DMS114 treated with DMSO at 0.1 percent for 48 hours (cell line): ENCODE measurements at regions not wholly inside any gene's neighbourhood (a gene's known extent, or its start where the extent isn't known, plus 50 kb on each side); places are given as distances from the start of the nearest gene placed in this dataset.
"Not testable (repeated sequence)": the region's sequence is repeated elsewhere in the genome, so short reads cannot be mapped to it uniquely, and the experiment has no call there.

ENCODE experiments used
- DNase-seq: peaks from one replicate; lab custom pipeline; 2025; ENCODE audit not compliant: unreplicated experiment; lab: John Stamatoyannopoulos, UW

GRCh38 chr1:192418552-192419285 lies 101.9 kb downstream of the RGS21 start:
- DNase-seq, result no peak

DNA sequence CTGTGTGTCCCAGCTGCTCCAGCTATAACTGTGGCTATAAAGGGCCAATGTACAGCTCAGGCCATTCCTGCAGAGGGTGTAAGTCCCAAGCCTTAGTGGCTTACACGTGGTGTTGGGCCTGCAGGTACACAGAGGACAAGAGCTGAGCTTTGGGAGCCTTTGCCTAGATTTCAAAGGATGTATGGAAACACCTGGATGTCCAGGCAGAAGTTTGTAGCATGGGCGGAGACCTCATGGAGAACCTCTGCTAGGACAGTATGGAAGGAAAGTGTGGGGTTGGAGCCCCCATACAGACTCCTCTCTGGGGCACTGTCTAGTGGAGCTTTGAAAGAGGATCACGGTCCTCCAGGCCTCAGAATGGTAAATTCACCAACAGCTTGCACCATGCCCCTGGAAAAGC lies 113.9 kb downstream of the RGS21 start:
- no peak for DNase-seq

GRCh38 chr1:192435704-192436103 lies 118.9 kb downstream of the RGS21 start:
- no peak for DNase-seq

GRCh38 chr1:192436441-192437078 lies 119.8 kb downstream of the RGS21 start:
- DNase-seq, result no peak

DNA sequence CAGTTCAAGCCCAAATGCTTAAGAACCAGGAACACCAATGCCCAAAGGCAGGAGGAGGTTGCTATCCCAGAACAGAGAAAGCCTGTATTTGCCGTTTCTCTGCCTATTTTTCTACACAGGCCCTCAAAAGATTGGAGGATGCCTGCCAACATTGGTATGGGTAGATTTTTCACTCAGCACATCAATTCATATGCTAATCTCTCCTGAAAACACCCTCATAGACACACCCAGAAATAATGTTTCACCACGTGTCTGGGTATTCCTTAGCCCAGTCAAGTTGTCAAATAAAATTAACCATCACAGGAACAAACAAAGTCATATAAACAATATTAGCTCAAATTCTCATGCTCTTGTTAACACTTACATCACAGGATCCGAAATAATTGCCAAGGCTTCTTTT lies 121.9 kb downstream of the RGS21 start:
- DNase-seq, result no peak

- DNase-seq, result no peak
Measured at GRCh38 chr1:192439373-192440025, 122.7 kb downstream of the RGS21 start.

DNA sequence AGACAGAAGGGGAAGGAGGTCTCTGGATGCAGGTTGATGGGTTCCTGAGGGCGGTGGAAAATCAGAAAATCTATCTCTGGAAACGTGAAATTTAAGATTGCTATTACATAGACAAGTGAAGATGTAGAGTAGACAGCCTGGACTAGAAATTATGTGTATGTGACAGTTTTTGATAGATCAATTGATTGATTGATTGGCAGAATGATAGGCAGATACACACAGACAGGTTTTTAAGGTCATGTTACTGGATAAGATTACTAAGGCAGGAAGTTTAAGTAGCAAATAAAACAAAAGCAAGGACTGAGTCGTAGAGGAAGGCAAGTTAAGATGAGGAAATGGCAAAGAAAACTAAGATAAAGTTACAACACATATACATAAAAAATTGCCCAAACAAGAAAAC lies 124.7 kb downstream of the RGS21 start:
- no peak for DNase-seq

DNA sequence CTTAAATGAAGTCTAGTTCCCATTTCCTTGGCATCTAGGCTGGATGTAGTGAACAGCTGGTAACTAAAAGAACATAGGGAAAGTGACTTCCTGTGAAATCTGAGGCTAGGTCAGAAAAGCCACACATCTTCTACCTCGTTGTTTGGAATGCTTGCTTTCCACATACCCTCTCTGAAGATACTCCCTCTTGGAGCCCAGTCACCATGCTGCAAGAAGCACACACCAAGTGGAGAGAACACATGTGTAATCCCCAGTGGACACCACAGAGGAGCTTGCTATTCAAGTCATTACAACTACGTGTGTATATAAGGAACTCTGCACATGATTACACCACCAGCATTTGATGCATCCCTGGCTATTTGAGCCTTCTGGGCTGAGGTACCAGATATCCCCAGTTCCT lies 125.9 kb downstream of the RGS21 start:
- no peak for DNase-seq

GRCh38 chr1:192443616-192444015 lies 126.8 kb downstream of the RGS21 start:
- no peak for DNase-seq

DNA sequence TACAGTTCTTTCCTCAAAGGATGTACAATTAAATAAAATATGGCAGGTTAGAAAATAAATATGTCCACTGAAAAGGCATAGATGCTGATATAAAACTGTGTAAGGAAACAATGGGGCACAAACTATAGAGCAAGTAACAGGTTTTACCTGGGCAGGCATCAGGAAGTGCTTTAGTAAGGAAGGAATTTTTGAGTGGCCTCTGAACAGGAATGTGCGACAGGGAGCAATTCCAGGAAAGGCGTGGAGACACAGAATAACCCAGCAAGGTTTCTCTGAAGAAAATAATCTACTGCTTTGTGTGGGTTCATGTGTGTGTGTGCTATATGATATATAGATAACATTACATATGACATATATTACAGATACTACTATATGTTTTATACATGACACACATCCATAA lies 128.4 kb downstream of the RGS21 start:
- DNase-seq, result no peak

- DNase-seq, result peak; percentile 42
Measured at GRCh38 chr1:192445839-192446489, 129.2 kb downstream of the RGS21 start.

GRCh38 chr1:192448026-192448578 lies 127.5 kb upstream of the RGS1 start:
- no peak for DNase-seq

DNA sequence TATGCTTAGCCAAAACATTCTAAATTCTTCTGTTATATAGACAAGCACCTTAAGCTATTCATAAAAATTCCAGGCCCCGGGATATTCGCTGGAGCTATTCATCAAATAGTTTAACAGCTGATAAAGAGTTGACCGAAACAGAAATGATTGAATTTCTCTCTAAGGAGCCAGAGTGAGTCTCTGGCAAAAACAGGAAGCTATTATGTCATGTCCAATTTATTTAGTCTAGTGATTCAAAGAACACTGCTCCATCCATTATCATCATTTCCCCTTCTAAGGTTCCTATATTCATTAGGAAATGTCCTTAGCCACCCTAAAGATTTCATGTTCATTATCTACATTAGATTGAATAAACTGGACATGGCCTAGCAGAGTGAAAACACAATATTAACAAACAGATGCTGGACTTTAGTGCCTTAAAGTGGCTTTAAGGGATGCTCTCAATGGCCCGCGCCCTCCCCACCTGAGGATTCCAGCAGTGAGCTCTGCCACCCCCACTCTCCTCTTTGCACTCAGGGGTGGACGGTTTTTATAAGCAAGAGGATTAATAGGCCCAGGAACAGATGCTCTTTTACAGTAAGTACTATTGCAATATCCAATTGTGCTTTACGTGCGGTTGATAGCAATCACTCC lies 122.1 kb upstream of the RGS1 start:
- no peak for DNase-seq

DNA sequence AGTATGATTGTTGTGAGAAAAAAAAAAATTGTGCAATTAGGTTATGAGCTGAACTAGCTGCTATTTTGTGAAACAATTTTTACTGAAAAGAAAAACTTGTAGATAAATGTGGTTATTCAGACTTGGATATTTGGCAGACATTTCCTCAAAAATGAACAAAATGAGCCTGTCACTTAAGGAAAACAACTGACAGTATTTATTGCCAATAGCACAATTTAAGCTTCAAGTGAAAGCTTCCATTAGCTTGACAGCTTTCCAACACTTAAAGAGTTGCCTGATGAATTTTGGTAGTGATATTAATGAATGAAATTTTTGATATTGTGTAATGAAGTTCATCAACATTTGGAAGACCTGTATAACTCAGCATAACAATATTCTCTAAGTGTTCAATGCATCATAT lies 116.1 kb upstream of the RGS1 start:
- DNase-seq, result no peak

DNA sequence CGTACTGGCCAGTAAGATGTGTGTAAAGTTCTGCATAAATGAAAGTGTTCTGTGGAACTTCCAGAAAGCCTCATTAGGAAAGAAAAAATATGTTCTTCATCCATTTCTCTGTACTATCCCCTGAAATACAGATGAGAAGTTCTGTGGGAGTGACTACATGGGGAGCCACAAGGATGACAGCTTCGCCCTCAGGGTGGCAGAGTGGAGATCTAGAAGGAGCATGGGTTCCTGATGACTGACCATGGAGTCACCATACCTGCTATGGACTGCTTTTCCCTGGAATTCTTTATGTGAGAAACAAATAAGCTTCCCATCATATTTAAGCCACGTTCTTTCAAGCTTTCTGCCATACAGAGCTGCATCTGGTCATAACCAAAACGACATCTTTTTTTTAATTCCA lies 113.9 kb upstream of the RGS1 start:
- DNase-seq, result no peak

GRCh38 chr1:192462616-192463015 lies 113.0 kb upstream of the RGS1 start:
- DNase-seq, result no peak

- no peak for DNase-seq
Measured at GRCh38 chr1:192463661-192464060, 111.9 kb upstream of the RGS1 start.

- not testable (repeated sequence) for DNase-seq
Measured at GRCh38 chr1:192465221-192465620, 110.4 kb upstream of the RGS1 start.

DNA sequence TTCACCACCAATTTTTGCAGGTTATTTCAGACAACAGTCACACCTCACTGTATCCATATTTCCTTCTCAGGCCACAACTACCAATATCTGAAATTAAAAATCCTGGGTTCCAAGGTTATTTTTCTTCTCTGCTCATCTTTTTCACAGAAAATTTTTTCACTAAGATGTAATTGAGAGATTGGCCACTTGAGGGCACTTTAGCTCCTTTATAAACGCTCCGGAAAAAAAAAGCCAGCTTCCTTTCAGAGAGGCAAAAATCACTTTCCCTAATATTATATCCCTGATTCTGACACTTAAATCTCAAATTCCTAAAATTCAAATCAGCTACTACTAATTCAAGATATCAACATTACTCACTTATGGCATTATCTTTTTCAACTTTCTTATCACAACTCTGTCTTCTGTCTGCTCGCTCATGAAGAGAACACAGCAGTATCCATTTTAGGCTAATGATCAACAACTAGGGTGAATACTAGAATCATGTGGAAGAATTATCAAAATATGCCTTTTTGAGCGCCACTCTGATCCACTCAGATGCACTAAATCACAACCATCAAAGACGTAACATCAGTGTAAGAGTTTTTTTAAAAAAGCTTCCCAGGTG lies 101.4 kb upstream of the RGS1 start:
- peak; percentile 21 for DNase-seq

DNA sequence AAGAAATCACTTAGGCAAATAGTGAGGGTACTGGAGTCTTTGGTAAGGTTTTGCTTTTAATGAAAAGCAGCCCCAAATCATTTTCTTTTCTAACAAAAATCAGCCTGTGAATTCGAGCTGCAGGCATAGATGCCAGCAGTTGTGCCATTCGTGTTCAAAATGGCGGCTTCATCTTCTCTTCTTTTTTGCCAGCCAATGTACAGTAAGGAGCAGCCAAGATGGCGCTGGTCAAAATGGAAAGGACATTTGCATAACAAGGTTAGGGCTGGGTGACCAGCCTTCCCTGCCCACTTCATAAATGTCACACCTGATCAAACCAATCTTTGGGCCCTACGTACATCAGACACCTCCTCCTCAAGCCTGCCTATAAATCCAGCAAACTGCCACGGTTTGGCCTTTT lies 100.2 kb upstream of the RGS1 start:
- DNase-seq, result no peak

GRCh38 chr1:192475970-192476369 lies 99.6 kb upstream of the RGS1 start:
- DNase-seq, result no peak
